ENCODE measurements at regions not wholly inside any gene's neighbourhood (a gene's known extent, or its start where the extent isn't known, plus 50 kb on each side); places are given as distances from the start of the nearest gene placed in this dataset.
"Not testable (repeated sequence)": the region's sequence is repeated elsewhere in the genome, so short reads cannot be mapped to it uniquely, and the experiment has no call there.

DNA sequence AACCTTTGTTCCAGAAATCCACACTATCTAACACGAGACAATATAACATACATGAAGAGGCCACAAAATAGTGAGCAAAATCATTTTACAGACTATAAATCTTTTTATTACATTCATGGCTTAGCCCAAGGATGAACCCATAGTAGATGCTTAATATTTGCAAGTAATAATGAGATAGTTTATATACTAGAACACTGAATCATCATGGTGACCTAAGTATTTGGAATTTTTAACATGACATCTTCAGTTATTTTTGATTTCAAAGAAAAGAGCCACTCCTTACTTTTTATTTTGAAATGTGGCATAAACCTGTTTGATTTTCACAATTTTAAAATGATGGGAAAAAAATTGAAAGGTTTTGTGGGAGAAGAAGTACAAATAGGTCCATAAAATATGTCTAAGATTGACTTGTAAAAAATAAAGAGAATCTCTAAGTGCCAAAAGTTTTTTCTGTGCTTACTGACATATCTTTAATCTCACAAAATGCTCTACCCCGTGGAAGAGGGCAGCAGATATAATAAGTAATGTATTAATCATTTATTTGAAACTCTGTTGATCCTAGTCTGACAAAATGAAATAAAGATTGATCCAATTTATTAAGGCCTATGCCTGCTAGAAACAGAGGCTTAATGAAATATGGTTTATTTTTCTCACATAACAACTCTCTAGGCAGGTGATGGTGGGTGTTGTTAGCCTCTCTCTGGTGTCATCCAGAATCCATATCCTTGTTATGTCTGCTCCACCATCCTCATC lies 224.5 kb upstream of the CENPE start:
- no peak for DNase-seq (ENCODE audit: extremely low read depth, low read depth, low spot score)

DNA sequence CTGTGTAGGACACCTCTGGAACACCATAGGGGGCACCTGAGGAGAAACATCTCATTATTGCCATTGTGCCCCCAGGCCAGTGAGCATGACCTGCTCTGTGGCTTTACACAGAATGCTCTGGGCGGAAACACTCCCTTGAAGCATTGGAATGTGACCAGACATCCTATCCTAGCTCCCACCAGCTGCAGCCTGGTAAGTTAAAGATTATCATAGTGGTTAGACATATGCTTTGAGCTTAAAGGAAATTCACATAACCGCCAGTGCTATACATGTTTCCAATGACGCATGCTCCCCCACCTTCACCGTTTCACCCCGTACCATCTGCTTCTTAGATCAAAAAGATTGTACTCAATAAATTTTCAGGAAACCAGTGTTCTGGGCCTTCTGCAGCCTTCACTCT lies 217.7 kb upstream of the CENPE start:
- DNase-seq (ENCODE audit: extremely low read depth, low read depth, low spot score): no peak

DNA sequence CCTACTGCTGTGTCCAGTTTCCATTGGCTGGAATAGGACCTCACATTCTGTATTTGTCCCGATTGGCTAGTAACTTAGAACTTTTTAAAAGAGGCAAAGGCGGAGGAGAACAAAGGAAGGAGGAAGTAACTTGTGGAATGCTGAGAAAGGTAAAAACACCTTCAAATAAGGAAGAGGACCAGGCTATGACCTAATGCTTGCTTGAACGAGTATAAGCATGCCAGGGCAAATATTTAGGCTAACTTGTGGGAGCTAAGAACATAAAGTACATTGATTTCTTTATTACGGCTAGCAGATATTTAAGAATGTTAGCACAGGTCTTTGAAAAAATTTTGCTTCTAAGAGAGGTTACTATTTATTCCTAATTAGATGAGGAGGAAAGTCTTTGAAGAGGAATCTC lies 214.5 kb upstream of the CENPE start:
- DNase-seq (ENCODE audit: extremely low read depth, low read depth, low spot score): not testable (repeated sequence)

DNA sequence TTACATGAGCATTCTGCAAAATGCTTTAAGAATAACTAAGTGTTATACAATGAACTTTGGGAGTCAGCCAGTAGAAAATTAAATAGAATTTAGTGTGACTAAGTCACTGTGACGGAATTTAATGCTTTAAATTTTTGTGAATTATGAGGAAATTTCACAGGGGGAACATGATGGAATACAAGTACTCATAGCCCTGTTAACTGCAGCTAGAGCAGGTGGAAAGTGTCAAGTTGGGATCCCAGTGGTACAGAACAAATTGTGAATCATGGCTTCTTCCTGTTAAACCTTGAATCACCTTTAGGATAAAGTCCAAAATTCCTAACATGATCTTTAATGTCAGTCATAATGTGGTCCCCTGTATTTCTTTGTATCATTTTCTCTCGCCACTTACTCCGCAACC lies 212.2 kb upstream of the CENPE start:
- no peak for DNase-seq (ENCODE audit: extremely low read depth, low read depth, low spot score)

DNA sequence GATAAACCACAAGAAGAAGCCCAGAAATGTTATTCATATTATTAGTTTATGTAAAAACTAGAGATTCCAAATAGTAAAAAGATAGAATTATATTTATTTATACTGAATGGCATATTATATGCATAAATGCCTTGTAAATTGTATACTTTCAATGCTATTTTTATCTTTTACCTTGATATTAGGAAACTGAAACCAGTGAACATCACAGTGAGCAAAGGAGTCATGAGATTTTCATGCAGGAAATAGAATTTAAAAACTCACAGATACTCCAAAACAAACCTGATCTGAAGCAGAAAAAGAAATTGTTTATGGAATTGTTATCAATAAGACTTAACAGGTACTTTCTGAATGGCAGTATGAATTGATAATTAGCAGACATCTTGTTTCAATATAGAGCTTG lies 207.3 kb upstream of the CENPE start:
- DNase-seq (ENCODE audit: extremely low read depth, low read depth, low spot score): no peak

DNA sequence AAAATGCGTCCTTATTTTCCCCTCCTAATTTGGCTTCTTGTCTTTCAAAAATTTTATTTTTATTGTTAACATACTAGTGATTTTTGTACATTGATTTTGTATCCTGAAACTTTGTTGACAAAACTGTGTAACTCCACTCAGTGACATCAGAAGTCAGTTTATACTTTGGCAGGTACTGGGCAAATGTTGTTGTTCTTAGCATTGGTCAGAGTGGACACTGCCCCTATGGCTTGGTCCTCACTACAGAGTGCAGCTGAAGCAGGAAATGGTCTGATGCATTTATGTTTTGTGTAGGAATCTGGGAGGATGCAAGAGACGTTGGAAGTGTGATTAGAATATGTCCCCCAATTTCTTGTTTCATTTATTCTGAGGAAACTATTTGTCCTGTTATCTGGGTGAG lies 205.5 kb upstream of the CENPE start:
- no peak for DNase-seq (ENCODE audit: extremely low read depth, low read depth, low spot score)

DNA sequence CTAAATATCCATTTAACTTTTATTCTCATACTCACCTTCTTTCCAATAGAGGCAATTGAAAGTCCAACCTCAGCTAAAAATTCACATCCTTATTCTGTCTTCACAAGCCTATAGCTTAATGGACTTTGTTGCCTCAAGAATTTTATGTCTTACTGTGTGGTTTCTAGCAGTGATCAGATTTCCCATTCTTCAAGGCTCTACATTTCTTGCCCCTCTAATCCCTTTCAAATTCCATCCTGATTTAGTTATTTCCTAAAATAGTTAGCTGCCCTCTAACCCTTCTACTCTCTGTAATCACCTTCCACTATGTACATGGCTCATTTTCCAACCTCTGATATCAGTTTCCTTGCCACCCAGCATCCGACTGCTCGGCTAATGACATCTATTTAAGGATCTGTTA lies 204.1 kb upstream of the CENPE start:
- no peak for DNase-seq (ENCODE audit: extremely low read depth, low read depth, low spot score)

DNA sequence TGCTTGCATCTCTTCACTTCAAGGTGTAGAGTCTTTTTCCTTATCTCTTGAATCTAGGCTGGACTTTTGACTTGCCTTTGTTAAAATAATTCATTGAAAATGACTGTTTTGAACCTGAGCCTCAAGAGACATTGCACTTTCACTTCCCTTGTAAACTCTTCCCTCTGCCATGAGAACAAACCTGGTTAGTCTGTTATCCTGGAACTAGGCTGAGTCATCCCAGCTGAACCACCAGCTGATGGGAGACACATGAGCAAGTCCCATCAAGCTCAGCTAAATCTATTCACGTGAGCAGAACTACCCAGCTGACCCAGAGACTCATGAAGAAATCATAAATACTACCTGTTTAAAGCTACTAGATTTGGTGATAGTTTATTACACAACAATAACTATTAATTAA lies 202.3 kb upstream of the CENPE start:
- DNase-seq (ENCODE audit: extremely low read depth, low read depth, low spot score): no peak

DNA sequence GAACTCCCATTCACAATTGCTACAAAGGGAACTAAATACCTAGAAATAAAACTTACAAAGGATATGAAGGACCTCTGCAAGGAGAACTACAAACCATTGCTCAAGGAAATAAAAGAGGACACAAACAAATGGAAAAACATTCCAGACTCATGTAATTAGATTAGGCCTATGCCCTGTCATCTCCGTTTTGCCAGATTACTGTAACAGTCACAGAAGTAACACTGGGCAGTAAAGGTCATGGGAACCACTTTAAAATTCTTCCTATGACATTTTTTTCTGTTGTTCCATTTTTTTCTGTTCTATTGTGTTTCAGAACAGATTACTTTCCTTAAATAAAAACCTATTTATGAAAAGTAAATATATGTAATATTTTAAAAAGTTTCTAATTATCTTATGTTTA lies 199.4 kb upstream of the CENPE start:
- no peak for DNase-seq (ENCODE audit: extremely low read depth, low read depth, low spot score)

DNA sequence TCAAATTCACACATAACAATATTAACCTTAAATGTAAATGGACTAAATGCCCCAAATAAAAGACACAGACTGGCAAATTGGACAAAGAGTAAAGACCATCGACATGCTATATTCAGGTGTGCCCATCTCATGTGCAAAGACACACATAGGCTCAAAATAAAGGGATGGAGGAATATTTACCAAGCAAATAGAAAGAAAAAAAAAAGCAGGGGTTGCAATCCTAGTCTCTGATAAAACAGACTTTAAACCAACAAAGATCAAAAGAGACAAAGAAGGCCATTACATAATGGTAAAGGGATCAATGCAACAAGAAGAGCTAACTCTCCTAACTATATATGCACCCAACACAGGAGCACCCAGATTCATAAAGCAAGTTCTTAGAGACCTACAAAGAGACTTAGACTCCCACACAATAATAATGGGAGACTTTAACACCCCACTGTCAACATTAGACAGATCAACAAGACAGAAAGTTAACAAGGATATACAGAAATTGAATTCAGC lies 189.4 kb upstream of the CENPE start:
- DNase-seq (ENCODE audit: extremely low read depth, low read depth, low spot score): not testable (repeated sequence)

DNA sequence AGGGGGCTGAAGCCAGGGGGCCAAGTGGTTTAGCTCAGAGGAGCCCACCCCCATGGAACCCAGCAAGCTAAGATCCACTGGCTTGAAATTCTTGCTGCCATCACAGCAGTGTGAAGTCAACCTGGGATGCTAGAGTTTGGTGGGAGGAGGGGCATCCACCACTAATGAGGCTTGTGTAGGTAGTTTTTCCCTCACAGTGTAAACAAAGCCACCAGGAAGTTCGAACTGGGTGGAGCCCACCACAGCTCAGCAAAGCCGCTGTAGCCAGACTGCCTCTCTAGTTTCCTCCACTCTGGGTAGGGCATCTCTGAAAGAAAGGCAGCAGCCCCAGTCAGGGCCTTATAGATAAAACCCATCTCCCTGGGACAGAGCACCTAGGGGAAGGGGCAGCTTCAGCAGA lies 187.4 kb upstream of the CENPE start:
- DNase-seq (ENCODE audit: extremely low read depth, low read depth, low spot score): not testable (repeated sequence)

DNA sequence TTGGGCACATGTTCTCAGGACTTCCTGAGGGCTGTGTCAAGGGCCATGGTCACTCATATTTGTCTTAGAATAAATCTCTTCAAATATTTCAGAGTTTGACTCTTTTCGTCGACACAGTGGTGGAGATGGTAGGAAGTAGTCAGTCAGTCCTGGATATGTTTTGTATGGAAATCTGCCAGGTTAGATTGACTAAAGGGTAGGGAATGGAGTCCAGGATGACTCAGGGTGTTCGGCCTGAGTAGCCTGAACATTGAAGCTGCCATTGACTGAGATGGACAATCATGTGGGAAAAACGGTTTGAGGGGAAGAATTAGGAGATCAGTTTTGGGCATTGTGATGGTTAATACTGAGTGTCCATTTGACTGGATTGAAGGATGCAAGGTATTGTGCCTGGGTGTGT lies 177.1 kb upstream of the CENPE start:
- peak; percentile 14 for DNase-seq (ENCODE audit: extremely low read depth, low read depth, low spot score)

DNA sequence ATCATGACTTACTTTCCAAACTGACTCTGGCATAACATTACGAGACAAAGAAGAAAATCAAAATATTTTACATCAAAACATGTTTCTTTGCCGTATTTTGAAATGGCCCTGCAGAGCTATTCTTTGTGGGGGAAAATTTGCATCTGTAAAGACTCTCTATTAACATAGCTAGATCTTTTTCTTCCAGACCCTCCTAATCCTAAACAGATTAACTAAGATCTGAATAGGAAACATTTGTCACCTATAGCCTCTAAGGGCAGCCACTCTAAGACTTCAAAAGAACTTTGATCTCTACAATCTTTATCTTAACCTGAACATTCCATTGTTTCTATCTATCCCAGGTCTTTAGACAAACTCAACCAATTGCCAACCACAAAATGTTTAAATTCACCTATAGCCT lies 176.6 kb upstream of the CENPE start:
- DNase-seq (ENCODE audit: extremely low read depth, low read depth, low spot score): no peak

DNA sequence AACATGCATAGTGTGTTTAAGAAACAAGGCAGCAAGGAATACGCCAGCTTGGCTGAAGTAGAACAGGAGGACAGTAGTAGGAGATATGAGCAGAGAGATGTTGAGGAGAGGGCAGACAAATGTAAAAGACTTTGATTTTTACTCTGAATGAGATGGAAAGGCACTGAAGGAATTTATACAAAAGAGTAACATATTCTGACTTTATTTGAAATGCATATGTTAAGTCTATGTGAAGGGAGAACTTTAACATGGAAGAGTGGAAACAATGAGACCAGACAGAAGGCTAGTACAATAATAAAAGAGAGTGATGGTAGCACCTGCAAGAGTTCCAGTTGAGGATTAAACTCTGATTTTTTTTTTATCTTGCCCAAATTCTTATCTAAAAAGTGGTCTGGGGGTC lies 176.2 kb upstream of the CENPE start:
- DNase-seq (ENCODE audit: extremely low read depth, low read depth, low spot score): no peak

DNA sequence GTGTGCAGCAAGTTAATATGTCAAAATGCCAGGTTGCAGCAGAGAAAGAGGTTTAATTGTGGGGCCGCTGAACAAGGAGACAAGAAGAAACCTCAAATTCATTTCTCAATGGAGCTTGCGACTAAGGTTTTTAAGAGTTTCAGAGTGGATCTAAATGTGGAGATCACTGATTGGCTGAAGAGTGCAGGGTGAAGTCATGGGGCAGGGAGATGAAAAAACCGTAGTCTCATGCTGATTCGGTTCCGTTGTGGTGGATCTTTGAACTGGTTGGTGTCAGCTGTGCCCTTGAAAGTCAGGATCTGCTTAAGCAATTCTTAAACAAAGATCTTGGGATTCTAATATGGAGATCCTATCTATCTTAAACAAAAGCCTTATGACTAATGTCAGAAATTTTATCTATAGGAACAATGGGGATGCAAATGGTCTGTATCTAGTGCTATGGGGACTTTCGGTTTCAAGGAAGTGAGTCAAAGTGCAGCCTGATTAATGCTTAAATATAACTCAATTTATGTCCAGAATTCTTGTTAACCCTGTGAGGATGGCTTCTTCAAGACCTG lies 173.9 kb upstream of the CENPE start:
- no peak for DNase-seq (ENCODE audit: extremely low read depth, low read depth, low spot score)

DNA sequence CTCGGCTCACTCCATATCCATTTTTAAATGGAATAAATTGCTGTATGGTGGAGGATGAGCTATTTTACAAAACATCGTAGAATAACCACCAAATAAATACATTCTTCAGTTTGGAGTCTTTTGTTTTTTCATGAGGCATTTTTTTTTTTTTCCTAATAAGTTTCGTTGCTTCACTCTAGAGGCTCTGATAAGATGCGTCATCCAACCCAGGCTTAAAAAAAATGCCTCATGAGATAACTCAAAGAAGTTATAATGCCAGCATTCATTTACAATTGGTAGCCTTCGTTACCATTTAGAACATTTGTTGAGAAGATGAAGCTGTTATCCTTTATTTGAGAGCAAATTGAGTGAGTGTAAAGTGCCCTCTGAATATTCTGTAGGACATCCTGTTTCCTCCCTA lies 172.2 kb upstream of the CENPE start:
- DNase-seq (ENCODE audit: extremely low read depth, low read depth, low spot score): no peak

DNA sequence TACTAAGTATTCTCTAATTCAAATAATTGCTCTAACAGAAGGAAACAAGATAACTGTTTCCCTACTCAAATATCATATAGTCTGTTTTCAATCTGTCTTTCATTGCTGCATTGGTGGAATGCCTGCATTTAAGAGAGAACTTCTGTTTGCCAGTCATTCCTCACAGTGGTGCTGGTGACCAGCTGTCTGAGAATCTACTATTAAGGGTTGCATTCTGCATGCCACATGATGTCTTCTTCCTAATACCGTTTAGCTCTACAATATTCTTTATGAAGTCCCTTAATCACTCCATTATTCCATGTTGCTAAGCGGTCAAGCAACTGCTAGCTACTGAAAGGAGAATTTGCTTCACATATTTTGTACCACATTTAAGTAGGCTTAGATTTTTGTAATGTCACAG lies 167.1 kb upstream of the CENPE start:
- DNase-seq (ENCODE audit: extremely low read depth, low read depth, low spot score): no peak

DNA sequence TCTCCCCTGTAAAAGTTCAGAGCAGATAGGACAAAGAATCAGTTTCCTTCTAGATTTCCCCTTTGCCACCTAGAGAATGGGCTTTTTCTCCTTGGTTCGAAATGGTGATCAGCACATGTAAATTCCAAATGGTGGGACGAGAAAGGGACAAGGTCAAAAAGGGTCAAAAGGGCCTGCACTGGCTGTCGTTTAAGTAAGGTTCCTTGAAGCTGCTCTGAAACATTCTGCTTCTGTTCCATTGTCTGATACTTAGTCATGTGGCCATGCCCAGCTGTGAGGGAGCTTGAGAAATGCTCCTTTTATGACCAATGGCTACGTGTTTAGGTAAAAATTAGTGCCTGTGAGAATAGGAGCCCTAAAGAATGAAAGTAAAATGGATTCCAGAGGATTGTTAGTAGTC lies 165.9 kb upstream of the CENPE start:
- no peak for DNase-seq (ENCODE audit: extremely low read depth, low read depth, low spot score)

DNA sequence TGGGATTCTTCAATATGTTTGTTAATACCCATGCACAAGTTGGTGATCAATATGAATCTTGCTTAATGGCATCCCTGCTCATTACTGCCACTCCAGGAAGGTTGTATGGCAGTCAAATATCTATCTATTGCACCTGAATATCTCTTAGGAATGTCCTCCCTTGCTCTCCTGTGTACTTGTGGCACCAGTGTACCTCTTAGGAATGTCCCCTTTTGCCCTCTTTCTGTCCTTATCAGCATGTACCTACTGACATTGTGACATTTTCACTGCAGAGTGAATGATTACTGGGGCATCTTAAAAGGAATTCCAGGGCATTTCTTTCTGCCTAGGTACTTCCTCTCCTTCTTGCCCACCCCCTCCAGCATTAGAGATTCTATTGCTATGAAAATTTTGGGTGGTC lies 163.8 kb upstream of the CENPE start:
- no peak for DNase-seq (ENCODE audit: extremely low read depth, low read depth, low spot score)

DNA sequence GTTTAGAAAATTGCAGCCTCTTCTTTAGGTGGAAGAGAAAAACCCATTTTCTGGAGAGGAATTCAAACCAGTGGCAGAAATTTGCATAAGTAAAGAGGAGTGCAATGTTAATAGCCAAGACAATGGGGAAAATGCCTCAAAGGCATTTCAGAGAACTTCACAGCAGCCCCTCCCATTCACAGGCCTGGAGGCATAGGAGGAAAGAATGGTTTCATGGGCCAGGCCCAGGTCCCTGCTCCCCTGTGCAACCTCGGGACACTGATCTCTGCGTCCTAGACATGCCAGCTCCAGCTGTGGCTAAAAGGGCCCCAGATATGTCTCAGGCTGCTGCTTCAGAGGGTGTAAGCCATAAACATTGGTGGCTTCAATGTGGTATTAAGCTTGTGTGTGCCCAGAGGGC lies 161.8 kb upstream of the CENPE start:
- no peak for DNase-seq (ENCODE audit: extremely low read depth, low read depth, low spot score)

DNA sequence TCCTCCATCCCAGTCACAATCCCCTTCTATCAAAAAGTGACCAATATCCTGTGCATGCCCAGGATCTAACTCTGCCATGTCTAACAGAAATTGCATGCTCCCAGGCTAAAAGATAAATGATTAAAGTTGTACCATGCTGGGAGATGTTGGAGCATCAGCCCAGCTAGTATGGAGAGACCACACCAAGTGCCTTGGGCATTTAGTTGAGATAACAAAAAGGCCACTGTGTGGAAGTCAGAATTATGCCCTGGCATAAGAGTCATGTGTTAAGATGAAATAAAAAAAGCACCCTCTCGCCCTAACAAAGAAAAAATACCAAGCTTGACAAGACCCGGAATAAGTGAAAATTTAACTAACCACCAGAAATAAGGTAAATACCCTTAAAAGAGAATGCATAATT lies 155.9 kb upstream of the CENPE start:
- no peak for DNase-seq (ENCODE audit: extremely low read depth, low read depth, low spot score)

DNA sequence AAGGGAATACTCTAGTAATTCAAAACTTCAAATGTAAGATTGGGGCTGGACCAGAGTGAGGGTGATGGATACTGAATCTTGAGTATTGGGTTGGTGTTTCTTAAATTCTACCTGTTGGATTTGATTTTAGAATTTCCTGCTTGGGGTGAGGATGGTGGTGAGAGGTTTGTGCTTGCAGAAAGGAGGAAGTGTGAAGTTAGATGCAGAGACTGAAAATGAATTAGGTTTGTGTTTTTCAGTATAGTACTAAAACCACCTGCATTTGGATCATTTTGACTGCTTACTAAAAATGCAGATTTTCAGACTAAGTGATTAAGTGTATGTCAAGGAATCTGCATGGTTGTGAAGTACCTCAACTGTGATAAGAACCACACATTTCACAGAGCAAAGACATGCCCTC lies 131.5 kb upstream of the CENPE start:
- DNase-seq (ENCODE audit: extremely low read depth, low read depth, low spot score): no peak

DNA sequence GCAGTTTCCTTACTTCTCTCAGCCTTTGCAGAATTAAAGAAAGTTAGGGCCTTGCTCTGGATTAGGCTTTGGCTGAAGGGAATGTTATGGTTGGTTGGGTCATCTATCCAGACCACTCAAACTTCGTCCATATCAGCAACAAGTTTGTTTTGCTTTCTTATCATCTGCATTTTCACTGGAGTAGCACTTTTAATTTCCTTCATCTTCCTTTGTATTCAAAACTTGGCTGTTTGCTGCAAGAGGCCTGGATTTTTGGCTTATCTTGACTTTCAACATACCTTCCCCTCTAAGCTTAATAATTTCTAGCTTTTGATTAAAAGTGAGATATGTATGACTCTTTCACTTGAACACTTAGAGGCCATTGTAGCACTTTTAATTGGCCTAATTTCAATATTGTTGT lies 126.7 kb upstream of the CENPE start:
- no peak for DNase-seq (ENCODE audit: extremely low read depth, low read depth, low spot score)
